SK-N-SH (cell line): ENCODE measurements at regions not wholly inside any gene's neighbourhood (a gene's known extent, or its start where the extent isn't known, plus 50 kb on each side); places are given as distances from the start of the nearest gene placed in this dataset.

Experiments used
- CHD2 ChIP-seq: fragments of 150-350 bp; IDR thresholded peaks from 2 replicates; pipeline ENCODE4 v1.6.1; 2018; ENCODE audit warnings: low read length; ENCODE audit not compliant: partially characterized antibody
- EP300 ChIP-seq, 2 experiments: IDR thresholded peaks; 2 replicates each; pipeline versions ENCODE4 v1.4.0 to v1.6.1; 2012; ENCODE audit warnings: borderline replicate concordance in 1 of 2, low read depth in 1 of 2, low read length in 1 of 2
- EZH2phosphoT487 ChIP-seq: fragments of 200-600 bp; sonication (generic); IDR thresholded peaks from 2 replicates; pipeline ENCODE4 v1.6.1; 2017; ENCODE audit warnings: low read depth, mixed run types, mild to moderate bottlenecking, antibody characterized with exemption, moderate library complexity, borderline replicate concordance
- FOSL2 ChIP-seq: IDR thresholded peaks from 2 replicates; pipeline ENCODE4 v1.4.0; 2012; ENCODE audit warnings: low read depth, mild to moderate bottlenecking, moderate library complexity, borderline replicate concordance
- POLR2AphosphoS5 ChIP-seq: IDR thresholded peaks from 2 replicates; pipeline ENCODE4 v1.6.1; 2012; ENCODE audit warnings: low read depth, low read length
- SMC3 ChIP-seq: IDR thresholded peaks from 2 replicates; pipeline ENCODE4 v1.6.1; 2012; ENCODE audit warnings: low read depth, low read length, improper control_type of control experiment
- TF ChIP-seq, protein P1 (sequence below): fragments of 200-600 bp; sonication (generic); IDR thresholded peaks from 2 replicates; pipeline ENCODE4 v1.6.1; 2017; ENCODE audit warnings: antibody characterized with exemption, mild to moderate bottlenecking, moderate library complexity
- TF ChIP-seq, protein P2 (sequence below): IDR thresholded peaks from 2 replicates; pipeline ENCODE4 v1.4.0; 2012; ENCODE audit warnings: low read depth, borderline replicate concordance

DNA sequence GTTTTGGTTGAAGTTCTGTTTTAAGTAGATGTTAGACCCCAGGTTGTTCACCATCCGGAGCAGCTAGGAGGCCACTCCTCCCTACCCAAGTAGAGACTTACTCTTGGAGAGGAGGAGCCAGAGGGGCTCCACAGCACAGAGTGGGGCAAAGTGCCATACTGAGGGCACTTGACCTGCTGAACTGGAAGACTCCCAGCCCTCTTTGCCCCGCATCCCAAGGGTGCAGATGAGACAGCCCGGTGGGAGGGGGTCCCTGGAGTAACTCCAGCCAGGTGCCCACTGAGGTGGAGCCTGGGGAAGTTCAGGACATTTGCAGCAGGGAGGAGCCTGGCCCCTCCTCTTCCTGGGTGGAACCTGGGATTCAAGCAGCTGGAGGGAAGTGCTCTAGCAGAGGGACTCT is 102.1 kb upstream of the GPR6 start:
- TF ChIP-seq, protein P1, sequence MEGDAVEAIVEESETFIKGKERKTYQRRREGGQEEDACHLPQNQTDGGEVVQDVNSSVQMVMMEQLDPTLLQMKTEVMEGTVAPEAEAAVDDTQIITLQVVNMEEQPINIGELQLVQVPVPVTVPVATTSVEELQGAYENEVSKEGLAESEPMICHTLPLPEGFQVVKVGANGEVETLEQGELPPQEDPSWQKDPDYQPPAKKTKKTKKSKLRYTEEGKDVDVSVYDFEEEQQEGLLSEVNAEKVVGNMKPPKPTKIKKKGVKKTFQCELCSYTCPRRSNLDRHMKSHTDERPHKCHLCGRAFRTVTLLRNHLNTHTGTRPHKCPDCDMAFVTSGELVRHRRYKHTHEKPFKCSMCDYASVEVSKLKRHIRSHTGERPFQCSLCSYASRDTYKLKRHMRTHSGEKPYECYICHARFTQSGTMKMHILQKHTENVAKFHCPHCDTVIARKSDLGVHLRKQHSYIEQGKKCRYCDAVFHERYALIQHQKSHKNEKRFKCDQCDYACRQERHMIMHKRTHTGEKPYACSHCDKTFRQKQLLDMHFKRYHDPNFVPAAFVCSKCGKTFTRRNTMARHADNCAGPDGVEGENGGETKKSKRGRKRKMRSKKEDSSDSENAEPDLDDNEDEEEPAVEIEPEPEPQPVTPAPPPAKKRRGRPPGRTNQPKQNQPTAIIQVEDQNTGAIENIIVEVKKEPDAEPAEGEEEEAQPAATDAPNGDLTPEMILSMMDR: no peak
- TF ChIP-seq CHD2 (no peak), EZH2phosphoT487 (no peak), FOSL2 (no peak), POLR2AphosphoS5 (no peak), SMC3 (no peak), EP300 (IDR thresholded peaks at IDR 0.05; ENCODE audit: borderline replicate concordance in 1 of 2, low read depth in 1 of 2, low read length in 1 of 2) (no peak)
- TF ChIP-seq, protein P2, sequence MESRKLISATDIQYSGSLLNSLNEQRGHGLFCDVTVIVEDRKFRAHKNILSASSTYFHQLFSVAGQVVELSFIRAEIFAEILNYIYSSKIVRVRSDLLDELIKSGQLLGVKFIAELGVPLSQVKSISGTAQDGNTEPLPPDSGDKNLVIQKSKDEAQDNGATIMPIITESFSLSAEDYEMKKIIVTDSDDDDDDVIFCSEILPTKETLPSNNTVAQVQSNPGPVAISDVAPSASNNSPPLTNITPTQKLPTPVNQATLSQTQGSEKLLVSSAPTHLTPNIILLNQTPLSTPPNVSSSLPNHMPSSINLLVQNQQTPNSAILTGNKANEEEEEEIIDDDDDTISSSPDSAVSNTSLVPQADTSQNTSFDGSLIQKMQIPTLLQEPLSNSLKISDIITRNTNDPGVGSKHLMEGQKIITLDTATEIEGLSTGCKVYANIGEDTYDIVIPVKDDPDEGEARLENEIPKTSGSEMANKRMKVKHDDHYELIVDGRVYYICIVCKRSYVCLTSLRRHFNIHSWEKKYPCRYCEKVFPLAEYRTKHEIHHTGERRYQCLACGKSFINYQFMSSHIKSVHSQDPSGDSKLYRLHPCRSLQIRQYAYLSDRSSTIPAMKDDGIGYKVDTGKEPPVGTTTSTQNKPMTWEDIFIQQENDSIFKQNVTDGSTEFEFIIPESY: no peak
